ENCODE measurements at regions not wholly inside any gene's neighbourhood (a gene's known extent, or its start where the extent isn't known, plus 50 kb on each side); places are given as distances from the start of the nearest gene placed in this dataset.

- DNase-seq: no peak
These were observed 189.8 kb downstream of the HHIPL2 start for GRCh38 chr1:222358100-222358499.

- DNase-seq: no peak
These were observed 190.7 kb downstream of the HHIPL2 start for GRCh38 chr1:222357252-222357651.

GRCh38 chr1:222347627-222348026 lies 200.3 kb downstream of the HHIPL2 start:
- DNase-seq: no peak

GRCh38 chr1:222346955-222347354 lies 200.9 kb downstream of the HHIPL2 start:
- DNase-seq: no peak

- DNase-seq: no peak
These were observed 208.4 kb downstream of the HHIPL2 start for GRCh38 chr1:222339376-222339947.

- no peak for DNase-seq
These were observed 212.3 kb downstream of the HHIPL2 start for GRCh38 chr1:222335586-222335985.

GRCh38 chr1:222334026-222334680 lies 213.8 kb downstream of the HHIPL2 start:
- no peak for DNase-seq

GRCh38 chr1:222331765-222332164 lies 216.1 kb downstream of the HHIPL2 start:
- no peak for DNase-seq

GRCh38 chr1:222331340-222331739 lies 216.6 kb downstream of the HHIPL2 start:
- no peak for DNase-seq

- no peak for DNase-seq
These were observed 218.3 kb downstream of the HHIPL2 start for GRCh38 chr1:222329493-222330045.

GRCh38 chr1:222326710-222327036 lies 221.2 kb downstream of the HHIPL2 start:
- DNase-seq: no peak

GRCh38 chr1:222326006-222326709 lies 221.7 kb downstream of the HHIPL2 start:
- DNase-seq: no peak

GRCh38 chr1:222325506-222325905 lies 222.4 kb downstream of the HHIPL2 start:
- DNase-seq: no peak

GRCh38 chr1:222314839-222315238 lies 233.1 kb downstream of the HHIPL2 start:
- DNase-seq: no peak

GRCh38 chr1:222310836-222311235 lies 237.1 kb downstream of the HHIPL2 start:
- DNase-seq: no peak

- DNase-seq: no peak
These were observed 240.3 kb downstream of the HHIPL2 start for GRCh38 chr1:222307621-222308020.

GRCh38 chr1:222306512-222306911 lies 241.4 kb downstream of the HHIPL2 start:
- no peak for DNase-seq

- no peak for DNase-seq
These were observed 241.9 kb downstream of the HHIPL2 start for GRCh38 chr1:222306011-222306410.

GRCh38 chr1:222301652-222302051 lies 246.3 kb downstream of the HHIPL2 start:
- no peak for DNase-seq

GRCh38 chr1:222299524-222299923 lies 248.4 kb downstream of the HHIPL2 start:
- no peak for DNase-seq

GRCh38 chr1:222290866-222291265 lies 257.0 kb downstream of the HHIPL2 start:
- DNase-seq: no peak

GRCh38 chr1:222288053-222288452 lies 259.9 kb downstream of the HHIPL2 start:
- DNase-seq: no peak

- no peak for DNase-seq
These were observed 261.9 kb downstream of the HHIPL2 start for GRCh38 chr1:222286011-222286410.

- DNase-seq: no peak
These were observed 262.4 kb downstream of the HHIPL2 start for GRCh38 chr1:222285526-222285925.

Data from activated CD8-positive, alpha-beta memory T cell treated with anti-CD3 and anti-CD28 coated beads for 24 hours (primary cell).